ENCODE measurements at regions not wholly inside any gene's neighbourhood (a gene's known extent, or its start where the extent isn't known, plus 50 kb on each side); places are given as distances from the start of the nearest gene placed in this dataset.
A peak's percentile ranks its signal among the peaks of the same experiment; 100 is the strongest.

DNA sequence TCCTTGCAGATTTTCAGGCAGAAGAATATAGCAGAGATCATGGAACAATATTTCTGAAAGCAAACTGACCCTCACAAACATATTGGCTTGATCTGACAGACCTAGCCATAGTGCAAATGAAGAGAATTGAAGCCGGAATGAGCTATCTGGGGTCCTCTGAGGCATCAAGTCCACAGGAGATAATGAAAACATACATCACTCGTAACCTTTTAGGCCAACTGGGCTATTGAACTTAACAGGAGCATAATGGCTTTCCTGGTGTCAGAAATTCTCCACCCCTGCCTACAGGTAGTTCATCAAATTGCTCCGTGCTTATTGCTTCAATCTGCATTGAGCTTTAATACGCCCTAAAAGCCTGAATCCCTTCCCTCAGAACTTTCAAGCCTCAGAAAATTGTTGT is 1414.6 kb upstream of the TENM4 start:
- no peak overlapping the region for H3K14ac ChIP-seq (ENCODE audit: low read length)
- H3K4ac ChIP-seq (ENCODE audit: low read length): no peak overlapping the region
- no peak overlapping the region for H2BK15ac ChIP-seq (ENCODE audit: low read length)
- H3K4me1 ChIP-seq (ENCODE audit: control insufficient read depth in 2 of 2, insufficient read depth in 1 of 2, low read depth in 1 of 2, low read length in 2 of 2): no peaks in the 10 kb centered on the region
- no peaks in the 10 kb centered on the region for H3K27me3 ChIP-seq (ENCODE audit: control insufficient read depth in 3 of 3, insufficient read depth in 3 of 3, low read depth in 1 of 3, low read length in 3 of 3)
- H3K9me3 ChIP-seq (replicated peaks in 1 of 2; ENCODE audit: control insufficient read depth in 2 of 2, insufficient read depth in 1 of 2, low read depth in 1 of 2, low read length in 2 of 2): no peaks in the 10 kb centered on the region
- no peak overlapping the region for H3K4me2 ChIP-seq (ENCODE audit: insufficient read depth, low read length, poor library complexity, severe bottlenecking)
- no peak for DNase-seq (ENCODE audit: low spot score)
- no CpG with 5 or more reads among the region's 4 CpGs for WGBS, 2 donors (ENCODE audit: extremely low coverage in 2 of 2, insufficient read length in 2 of 2, insufficient replicate concordance in 1 of 2)
- H4K91ac ChIP-seq (ENCODE audit: low read depth, low read length, poor library complexity): no peak overlapping the region
- H4K8ac ChIP-seq (ENCODE audit: low read depth, low read length): no peak overlapping the region
- H2AK5ac ChIP-seq (ENCODE audit: low read depth, low read length): no peak overlapping the region
- H3K18ac ChIP-seq (ENCODE audit: low read length): no peak overlapping the region
- no peaks in the 10 kb centered on the region for H3K79me1 ChIP-seq (ENCODE audit: low read depth, low read length)
- no peak overlapping the region for H3K4me3 ChIP-seq (ENCODE audit: low read length in 2 of 2)
- no peak overlapping the region for H2AFZ ChIP-seq (ENCODE audit: low read length)
- H3K9ac ChIP-seq (ENCODE audit: low read depth, low read length, poor library complexity): no peak overlapping the region
- no peak overlapping the region for H3K23ac ChIP-seq (ENCODE audit: low read depth, low read length, poor library complexity)
- H2BK120ac ChIP-seq (ENCODE audit: low read depth, low read length): no peak overlapping the region
- H3K27ac ChIP-seq (replicated peaks; ENCODE audit: low read length): no peak overlapping the region
- H2BK12ac ChIP-seq (ENCODE audit: low read length): no peak overlapping the region
- H2BK5ac ChIP-seq (ENCODE audit: low read length): no peak overlapping the region
- no peaks in the 10 kb centered on the region for H3K36me3 ChIP-seq (replicated peaks in 1 of 2; ENCODE audit: control insufficient read depth in 2 of 2, insufficient read depth in 2 of 2, low read length in 2 of 2)

DNA sequence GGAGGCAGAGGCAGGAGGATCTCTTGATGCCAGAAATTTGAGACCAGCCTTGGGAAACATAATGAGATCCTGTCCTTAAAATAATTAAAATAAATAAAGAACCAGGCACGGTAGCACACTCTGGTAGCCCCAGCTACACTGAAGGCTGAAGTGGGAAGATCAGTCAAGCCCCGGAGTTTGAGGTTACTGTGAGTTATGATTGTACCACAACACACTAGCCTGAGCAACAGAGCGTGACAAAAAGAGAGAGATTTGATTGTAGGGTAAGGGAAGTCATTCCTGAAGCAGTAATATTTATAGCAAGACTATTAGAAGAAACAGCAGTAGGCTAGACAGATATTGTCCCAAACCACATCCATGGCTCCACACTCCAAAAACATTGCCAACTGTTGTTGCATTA is 1408.4 kb upstream of the TENM4 start:
- Histone ChIP-seq H3K9me3 (replicated peaks in 1 of 2; ENCODE audit: control insufficient read depth in 2 of 2, insufficient read depth in 1 of 2, low read depth in 1 of 2, low read length in 2 of 2) (no peaks in the 10 kb centered on the region), H2BK120ac (ENCODE audit: low read depth, low read length) (no peak overlapping the region), H2BK12ac (ENCODE audit: low read length) (no peak overlapping the region), H4K91ac (ENCODE audit: low read depth, low read length, poor library complexity) (no peak overlapping the region), H3K4ac (ENCODE audit: low read length) (no peak overlapping the region), H2AFZ (ENCODE audit: low read length) (no peak overlapping the region), H2BK15ac (ENCODE audit: low read length) (no peak overlapping the region), H3K4me3 (ENCODE audit: low read length in 2 of 2) (no peak overlapping the region), H3K79me1 (ENCODE audit: low read depth, low read length) (no peaks in the 10 kb centered on the region), H2AK5ac (ENCODE audit: low read depth, low read length) (no peak overlapping the region), H2BK5ac (ENCODE audit: low read length) (no peak overlapping the region), H3K4me2 (ENCODE audit: insufficient read depth, low read length, poor library complexity, severe bottlenecking) (no peak overlapping the region), H3K14ac (ENCODE audit: low read length) (no peak overlapping the region), H3K36me3 (replicated peaks in 1 of 2; ENCODE audit: control insufficient read depth in 2 of 2, insufficient read depth in 2 of 2, low read length in 2 of 2) (no peaks in the 10 kb centered on the region), H4K8ac (ENCODE audit: low read depth, low read length) (no peak overlapping the region), H3K18ac (ENCODE audit: low read length) (no peak overlapping the region), H3K27me3 (ENCODE audit: control insufficient read depth in 3 of 3, insufficient read depth in 3 of 3, low read depth in 1 of 3, low read length in 3 of 3) (no peaks in the 10 kb centered on the region), H3K9ac (ENCODE audit: low read depth, low read length, poor library complexity) (no peak overlapping the region), H3K23ac (ENCODE audit: low read depth, low read length, poor library complexity) (no peak overlapping the region), H3K27ac (replicated peaks; ENCODE audit: low read length) (no peak overlapping the region), H3K4me1 (ENCODE audit: control insufficient read depth in 2 of 2, insufficient read depth in 1 of 2, low read depth in 1 of 2, low read length in 2 of 2) (peaks cover 0 to 2% of the 10 kb centered on the region in 2 donors)
- DNase-seq (ENCODE audit: low spot score): no peak
- WGBS, 2 donors (ENCODE audit: extremely low coverage in 2 of 2, insufficient read length in 2 of 2, insufficient replicate concordance in 1 of 2): no CpG with 5 or more reads among the region's 3 CpGs

DNA sequence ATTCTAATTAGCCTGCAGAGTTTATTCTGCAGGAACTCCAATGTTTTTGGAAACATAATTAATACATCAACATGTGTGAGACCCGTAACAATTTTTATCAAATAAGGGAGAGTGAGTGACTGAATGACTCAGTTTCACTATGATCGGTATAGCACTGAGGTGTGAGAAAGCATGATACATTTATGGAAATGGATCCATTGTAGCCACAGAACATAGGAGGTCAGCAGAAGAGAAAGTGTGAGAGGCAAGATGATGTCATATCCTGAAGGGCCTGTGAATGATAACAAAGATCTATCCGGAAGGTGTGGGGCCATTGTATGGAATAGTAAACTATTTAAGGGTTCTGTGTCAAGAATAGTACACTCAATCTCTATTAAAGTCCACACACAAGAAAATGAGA is 1406.1 kb upstream of the TENM4 start:
- H3K4me1 ChIP-seq (ENCODE audit: control insufficient read depth in 2 of 2, insufficient read depth in 1 of 2, low read depth in 1 of 2, low read length in 2 of 2): peaks cover 0 to 2% of the 10 kb centered on the region in 2 donors
- H4K91ac ChIP-seq (ENCODE audit: low read depth, low read length, poor library complexity): no peak overlapping the region
- H2AK5ac ChIP-seq (ENCODE audit: low read depth, low read length): no peak overlapping the region
- H3K27ac ChIP-seq (replicated peaks; ENCODE audit: low read length): no peak overlapping the region
- no peaks in the 10 kb centered on the region for H3K9me3 ChIP-seq (replicated peaks in 1 of 2; ENCODE audit: control insufficient read depth in 2 of 2, insufficient read depth in 1 of 2, low read depth in 1 of 2, low read length in 2 of 2)
- DNase-seq (ENCODE audit: low spot score): no peak
- H2BK15ac ChIP-seq (ENCODE audit: low read length): no peak overlapping the region
- H2BK120ac ChIP-seq (ENCODE audit: low read depth, low read length): no peak overlapping the region
- H2AFZ ChIP-seq (ENCODE audit: low read length): peak overlapping the region; percentile 12
- H4K8ac ChIP-seq (ENCODE audit: low read depth, low read length): no peak overlapping the region
- no CpG with 5 or more reads among the region's 3 CpGs for WGBS, 2 donors (ENCODE audit: extremely low coverage in 2 of 2, insufficient read length in 2 of 2, insufficient replicate concordance in 1 of 2)
- no peak overlapping the region for H3K4me2 ChIP-seq (ENCODE audit: insufficient read depth, low read length, poor library complexity, severe bottlenecking)
- H2BK5ac ChIP-seq (ENCODE audit: low read length): no peak overlapping the region
- no peak overlapping the region for H3K4ac ChIP-seq (ENCODE audit: low read length)
- H3K27me3 ChIP-seq (ENCODE audit: control insufficient read depth in 3 of 3, insufficient read depth in 3 of 3, low read depth in 1 of 3, low read length in 3 of 3): no peaks in the 10 kb centered on the region
- no peaks in the 10 kb centered on the region for H3K36me3 ChIP-seq (replicated peaks in 1 of 2; ENCODE audit: control insufficient read depth in 2 of 2, insufficient read depth in 2 of 2, low read length in 2 of 2)
- H3K23ac ChIP-seq (ENCODE audit: low read depth, low read length, poor library complexity): no peak overlapping the region
- no peak overlapping the region for H3K14ac ChIP-seq (ENCODE audit: low read length)
- no peaks in the 10 kb centered on the region for H3K79me1 ChIP-seq (ENCODE audit: low read depth, low read length)
- no peak overlapping the region for H3K18ac ChIP-seq (ENCODE audit: low read length)
- H2BK12ac ChIP-seq (ENCODE audit: low read length): no peak overlapping the region
- no peak overlapping the region for H3K4me3 ChIP-seq (ENCODE audit: low read length in 2 of 2)
- H3K9ac ChIP-seq (ENCODE audit: low read depth, low read length, poor library complexity): no peak overlapping the region

- Histone ChIP-seq H3K9ac (ENCODE audit: low read depth, low read length, poor library complexity) (no peak overlapping the region), H2AFZ (ENCODE audit: low read length) (peak overlapping the region; percentile 56), H2BK12ac (ENCODE audit: low read length) (no peak overlapping the region), H3K4me3 (ENCODE audit: low read length in 2 of 2) (no peak overlapping the region), H3K14ac (ENCODE audit: low read length) (no peak overlapping the region), H3K18ac (ENCODE audit: low read length) (no peak overlapping the region), H3K36me3 (replicated peaks in 1 of 2; ENCODE audit: control insufficient read depth in 2 of 2, insufficient read depth in 2 of 2, low read length in 2 of 2) (no peaks in the 10 kb centered on the region), H3K4ac (ENCODE audit: low read length) (no peak overlapping the region), H3K4me2 (ENCODE audit: insufficient read depth, low read length, poor library complexity, severe bottlenecking) (no peak overlapping the region), H2AK5ac (ENCODE audit: low read depth, low read length) (no peak overlapping the region), H4K91ac (ENCODE audit: low read depth, low read length, poor library complexity) (no peak overlapping the region), H3K9me3 (replicated peaks in 1 of 2; ENCODE audit: control insufficient read depth in 2 of 2, insufficient read depth in 1 of 2, low read depth in 1 of 2, low read length in 2 of 2) (no peaks in the 10 kb centered on the region), H3K27ac (replicated peaks; ENCODE audit: low read length) (no peak overlapping the region), H2BK15ac (ENCODE audit: low read length) (no peak overlapping the region), H4K8ac (ENCODE audit: low read depth, low read length) (no peak overlapping the region), H2BK120ac (ENCODE audit: low read depth, low read length) (no peak overlapping the region), H2BK5ac (ENCODE audit: low read length) (no peak overlapping the region), H3K79me1 (ENCODE audit: low read depth, low read length) (no peaks in the 10 kb centered on the region), H3K23ac (ENCODE audit: low read depth, low read length, poor library complexity) (no peak overlapping the region), H3K27me3 (ENCODE audit: control insufficient read depth in 3 of 3, insufficient read depth in 3 of 3, low read depth in 1 of 3, low read length in 3 of 3) (no peaks in the 10 kb centered on the region), H3K4me1 (ENCODE audit: control insufficient read depth in 2 of 2, insufficient read depth in 1 of 2, low read depth in 1 of 2, low read length in 2 of 2) (peaks cover 0 to 2% of the 10 kb centered on the region in 2 donors)
- DNase-seq (ENCODE audit: low spot score): no peak
Measured at GRCh38 chr11:80846442-80846841, 1405.6 kb upstream of the TENM4 start.
